GM23338 (cell line): ENCODE measurements at regions not wholly inside any gene's neighbourhood (a gene's known extent, or its start where the extent isn't known, plus 50 kb on each side); places are given as distances from the start of the nearest gene placed in this dataset.

Source experiments
- ATAC-seq: fragments of 200-7000 bp; cut with Tn5 transposase; 3 replicates; pipeline ENCODE4 v1.9.1; 2020
- DNase-seq: peaks from one replicate; pipeline ENCODE4 v3.0.0-alpha.2; 2015; ENCODE audit warnings: low spot score
- H2AFZ ChIP-seq: fragments of 200-600 bp; sonication (generic); 2 replicates; pipeline ENCODE4 v1.8.0; 2016; ENCODE audit warnings: antibody characterized with exemption, mild to moderate bottlenecking, moderate library complexity
- H3F3A ChIP-seq: fragments of 200-600 bp; sonication (generic); replicated peaks from 2 replicates; pipeline ENCODE4 v1.8.0; 2017; ENCODE audit warnings: antibody characterized with exemption, mixed run types, low read depth
- H3K27ac ChIP-seq: fragments of 200-600 bp; sonication (generic); 2 replicates; pipeline ENCODE4 v1.6.1; 2016; ENCODE audit warnings: low read depth
- H3K27me3 ChIP-seq: fragments of 200-600 bp; sonication (generic); 2 replicates; pipeline ENCODE4 v1.8.0; 2016; ENCODE audit warnings: mild to moderate bottlenecking, mixed run types, moderate library complexity; ENCODE audit not compliant: insufficient read depth
- H3K36me3 ChIP-seq: fragments of 200-600 bp; sonication (generic); 2 replicates; pipeline ENCODE4 v1.8.0; 2016; ENCODE audit warnings: mild to moderate bottlenecking; ENCODE audit not compliant: insufficient read depth
- H3K4me1 ChIP-seq: fragments of 200-600 bp; sonication (generic); 2 replicates; pipeline ENCODE4 v1.8.0; 2016; ENCODE audit warnings: mild to moderate bottlenecking, moderate library complexity; ENCODE audit not compliant: insufficient read depth
- H3K4me2 ChIP-seq: fragments of 200-600 bp; sonication (generic); 2 replicates; pipeline ENCODE4 v1.7.1; 2017; ENCODE audit warnings: mixed run types
- H3K4me3 ChIP-seq: fragments of 200-600 bp; sonication (generic); 2 replicates; pipeline ENCODE4 v1.6.1; 2016; ENCODE audit warnings: mixed run types
- H3K79me2 ChIP-seq: fragments of 200-600 bp; sonication (generic); replicated peaks from 2 replicates; pipeline ENCODE4 v1.8.0; 2017; ENCODE audit warnings: mild to moderate bottlenecking; ENCODE audit not compliant: insufficient read depth
- H3K9me2 ChIP-seq: fragments of 200-600 bp; sonication (generic); 2 replicates; pipeline ENCODE4 v1.8.0; 2017; ENCODE audit not compliant: insufficient read depth
- H4K20me1 ChIP-seq: fragments of 200-600 bp; sonication (generic); replicated peaks from 2 replicates; pipeline ENCODE4 v1.8.0; 2017; ENCODE audit warnings: mild to moderate bottlenecking; ENCODE audit not compliant: insufficient read depth
- H3K27ac Mint-ChIP-seq: 2 replicates; pipeline ENCODE4 v1.8.0; 2020; ENCODE audit warnings: inconsistent platforms, mild to moderate bottlenecking, moderate library complexity, mixed read lengths
- H3K27me3 Mint-ChIP-seq: 3 replicates; pipeline ENCODE4 v1.8.0; 2022; ENCODE audit warnings: low read depth, mild to moderate bottlenecking, moderate library complexity, mixed read lengths, inconsistent platforms; ENCODE audit not compliant: insufficient read depth, poor library complexity
- H3K36me3 Mint-ChIP-seq: 3 replicates; pipeline ENCODE4 v1.8.0; 2021; ENCODE audit warnings: low read depth, mild to moderate bottlenecking, inconsistent platforms, moderate library complexity, mixed read lengths
- H3K4me1 Mint-ChIP-seq: 3 replicates; pipeline ENCODE4 v1.8.0; 2020; ENCODE audit warnings: mild to moderate bottlenecking, inconsistent platforms, mixed read lengths
- H3K4me3 Mint-ChIP-seq: 3 replicates; pipeline ENCODE4 v1.8.0; 2021; ENCODE audit warnings: moderate library complexity, mild to moderate bottlenecking, inconsistent platforms, mixed read lengths
- H3K9me3 Mint-ChIP-seq: 3 replicates; pipeline ENCODE4 v1.8.0; 2020; ENCODE audit warnings: moderate library complexity, mild to moderate bottlenecking, inconsistent platforms, mixed read lengths
- CREB1 ChIP-seq: fragments of 250-450 bp; sonication (Bioruptor Pico); IDR thresholded peaks from 2 replicates; pipeline ENCODE4 v1.5.0; 2020; ENCODE audit warnings: low read depth, mild to moderate bottlenecking, moderate library complexity
- CTCF ChIP-seq, 2 experiments: fragments of 200-600 bp in 1 of 2; sonication (generic) in 1 of 2; conservative IDR thresholded peaks; 2 replicates each; pipeline versions ENCODE4 v1.5.1 to v1.6.1; 2016 to 2017; ENCODE audit warnings: antibody characterized with exemption in 2 of 2, low read depth in 2 of 2, mild to moderate bottlenecking in 2 of 2, moderate library complexity in 1 of 2
- EZH2 ChIP-seq: fragments of 200-600 bp; sonication (generic); IDR thresholded peaks from one replicate; pipeline ENCODE4 v1.8.0; 2017; ENCODE audit warnings: antibody characterized with exemption, mild to moderate bottlenecking, low read depth; ENCODE audit not compliant: unreplicated experiment
- EZH2phosphoT487 ChIP-seq: fragments of 200-600 bp; sonication (generic); IDR thresholded peaks from one replicate; pipeline ENCODE4 v1.8.1; 2018; ENCODE audit warnings: antibody characterized with exemption; ENCODE audit not compliant: unreplicated experiment
- JUNB ChIP-seq: IDR thresholded peaks from one replicate; pipeline ENCODE4 v1.6.1; 2016; ENCODE audit warnings: antibody characterized with exemption; ENCODE audit not compliant: unreplicated experiment
- NANOG ChIP-seq: IDR thresholded peaks from 2 replicates; pipeline ENCODE4 v1.6.1; 2016; ENCODE audit warnings: antibody characterized with exemption, borderline replicate concordance
- POLR2AphosphoS5 ChIP-seq: IDR thresholded peaks from 2 replicates; pipeline ENCODE4 v1.6.1; 2016; ENCODE audit warnings: antibody characterized with exemption, low read depth
- STAT1 ChIP-seq: IDR thresholded peaks from one replicate; pipeline ENCODE4 v1.6.1; 2016; ENCODE audit warnings: antibody characterized with exemption; ENCODE audit not compliant: unreplicated experiment
- ZNF114 ChIP-seq: fragments of 250-450 bp; sonication (Bioruptor Pico); IDR thresholded peaks from 2 replicates; pipeline ENCODE4 v1.5.0; 2020; ENCODE audit warnings: mild to moderate bottlenecking, moderate library complexity
- ZNF331 ChIP-seq: fragments of 250-450 bp; sonication (Bioruptor Pico); IDR thresholded peaks from 2 replicates; pipeline ENCODE4 v1.5.0; 2020; ENCODE audit warnings: low read depth, mild to moderate bottlenecking, moderate library complexity
- TF ChIP-seq, protein P1 (sequence below): IDR thresholded peaks from one replicate; pipeline ENCODE4 v1.6.1; 2018; ENCODE audit warnings: antibody characterized with exemption; ENCODE audit not compliant: unreplicated experiment

DNA sequence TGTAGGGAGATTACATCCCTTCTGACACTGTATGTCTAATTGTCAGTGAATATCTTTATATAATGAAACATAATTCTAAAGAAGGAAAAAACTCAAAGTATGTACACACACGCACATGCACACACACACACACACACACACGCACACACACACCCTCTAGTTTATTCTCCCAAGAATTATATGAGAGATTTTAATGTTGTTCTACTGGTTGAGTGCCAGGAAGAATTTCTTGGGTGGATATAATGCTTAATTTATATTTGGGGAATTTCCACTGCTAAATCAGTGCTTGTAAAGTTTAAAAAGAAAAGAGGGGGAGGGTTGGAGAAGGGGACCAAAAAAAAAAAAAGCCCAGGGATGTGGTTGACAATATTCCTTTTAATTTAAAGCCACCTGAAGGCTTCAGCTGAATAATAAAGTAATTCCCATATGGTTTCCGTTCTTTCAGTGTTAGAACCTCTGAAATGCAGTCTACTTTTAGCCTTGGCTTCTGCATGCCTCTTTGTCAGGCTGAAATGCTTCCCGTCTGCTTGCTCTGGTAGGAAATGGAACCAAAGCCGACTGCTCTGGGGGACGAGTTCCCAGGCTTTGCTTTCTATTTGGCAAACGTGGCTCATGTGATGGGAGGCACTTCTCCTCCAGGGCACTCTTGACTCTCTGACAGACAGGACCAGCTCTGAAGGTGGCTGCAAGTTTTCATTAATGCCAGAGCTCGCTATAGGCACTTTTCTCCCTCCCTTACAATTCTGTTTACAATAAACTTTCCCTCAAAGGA is 225.4 kb downstream of the PRL start:
- no peak overlapping the region for H3K4me2 ChIP-seq
- H3K27ac ChIP-seq = peak overlapping the region; percentile 26; the same call in 1 of the 2 replicates
- Mint-ChIP-seq H3K9me3 (no peaks in the 10 kb centered on the region), H3K4me1 (peaks cover 30% of the 10 kb centered on the region), H3K27ac (peak overlapping the region; percentile 65; the same call in 1 of the 2 replicates), H3K27me3 (no peaks in the 10 kb centered on the region), H3K36me3 (peaks cover 22% of the 10 kb centered on the region; the same call in 2 of the 3 replicates), H3K4me3 (no peak overlapping the region)
- H2AFZ ChIP-seq = no peak overlapping the region
- peak; percentile 86 for ATAC-seq
- H3K36me3 ChIP-seq = no peaks in the 10 kb centered on the region
- H3K9me2 ChIP-seq = no peaks in the 10 kb centered on the region
- H4K20me1 ChIP-seq = no peaks in the 10 kb centered on the region
- DNase-seq = peak; percentile 59
- H3K79me2 ChIP-seq = no peaks in the 10 kb centered on the region; the same call in 1 of the 2 replicates
- no peaks in the 10 kb centered on the region for H3F3A ChIP-seq
- TF ChIP-seq ZNF114 (CRISPR knock-in tag) (no peak), CTCF (conservative IDR thresholded peaks at IDR 0.05; ENCODE audit: low read depth in 2 of 2) (no peak)
- no peak overlapping the region for H3K4me3 ChIP-seq
- peaks cover 16% of the 10 kb centered on the region for H3K4me1 ChIP-seq
- H3K27me3 ChIP-seq = no peaks in the 10 kb centered on the region

GRCh38 chr6:22072949-22073348 is 223.9 kb downstream of the PRL start:
- no peaks in the 10 kb centered on the region for H3K9me3 Mint-ChIP-seq
- ATAC-seq = no peak
- H3K36me3 ChIP-seq = no peaks in the 10 kb centered on the region
- TF ChIP-seq, protein P1, sequence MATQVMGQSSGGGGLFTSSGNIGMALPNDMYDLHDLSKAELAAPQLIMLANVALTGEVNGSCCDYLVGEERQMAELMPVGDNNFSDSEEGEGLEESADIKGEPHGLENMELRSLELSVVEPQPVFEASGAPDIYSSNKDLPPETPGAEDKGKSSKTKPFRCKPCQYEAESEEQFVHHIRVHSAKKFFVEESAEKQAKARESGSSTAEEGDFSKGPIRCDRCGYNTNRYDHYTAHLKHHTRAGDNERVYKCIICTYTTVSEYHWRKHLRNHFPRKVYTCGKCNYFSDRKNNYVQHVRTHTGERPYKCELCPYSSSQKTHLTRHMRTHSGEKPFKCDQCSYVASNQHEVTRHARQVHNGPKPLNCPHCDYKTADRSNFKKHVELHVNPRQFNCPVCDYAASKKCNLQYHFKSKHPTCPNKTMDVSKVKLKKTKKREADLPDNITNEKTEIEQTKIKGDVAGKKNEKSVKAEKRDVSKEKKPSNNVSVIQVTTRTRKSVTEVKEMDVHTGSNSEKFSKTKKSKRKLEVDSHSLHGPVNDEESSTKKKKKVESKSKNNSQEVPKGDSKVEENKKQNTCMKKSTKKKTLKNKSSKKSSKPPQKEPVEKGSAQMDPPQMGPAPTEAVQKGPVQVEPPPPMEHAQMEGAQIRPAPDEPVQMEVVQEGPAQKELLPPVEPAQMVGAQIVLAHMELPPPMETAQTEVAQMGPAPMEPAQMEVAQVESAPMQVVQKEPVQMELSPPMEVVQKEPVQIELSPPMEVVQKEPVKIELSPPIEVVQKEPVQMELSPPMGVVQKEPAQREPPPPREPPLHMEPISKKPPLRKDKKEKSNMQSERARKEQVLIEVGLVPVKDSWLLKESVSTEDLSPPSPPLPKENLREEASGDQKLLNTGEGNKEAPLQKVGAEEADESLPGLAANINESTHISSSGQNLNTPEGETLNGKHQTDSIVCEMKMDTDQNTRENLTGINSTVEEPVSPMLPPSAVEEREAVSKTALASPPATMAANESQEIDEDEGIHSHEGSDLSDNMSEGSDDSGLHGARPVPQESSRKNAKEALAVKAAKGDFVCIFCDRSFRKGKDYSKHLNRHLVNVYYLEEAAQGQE = no peak
- TF ChIP-seq STAT1 (no peak), EZH2phosphoT487 (no peak), ZNF331 (CRISPR knock-in tag) (no peak), EZH2 (no peak), CTCF (conservative IDR thresholded peaks at IDR 0.05; ENCODE audit: low read depth in 2 of 2) (no peak), JUNB (no peak), NANOG (no peak), POLR2AphosphoS5 (no peak), CREB1 (CRISPR knock-in tag) (no peak)

More at GRCh38 chr6:22072949-22073348, 223.9 kb downstream of the PRL start:
- peak overlapping the region; percentile 7; the same call in 1 of the 2 replicates for H3K27ac ChIP-seq
- DNase-seq = no peak
- H3K4me1 ChIP-seq = peaks cover 17% of the 10 kb centered on the region
- Mint-ChIP-seq H3K27ac (peak overlapping the region; percentile 30; the same call in 1 of the 2 replicates), H3K4me3 (no peak overlapping the region), H3K4me1 (peaks cover 30% of the 10 kb centered on the region), H3K27me3 (no peaks in the 10 kb centered on the region), H3K36me3 (peaks cover 22% of the 10 kb centered on the region; the same call in 2 of the 3 replicates)
- H3K27me3 ChIP-seq = no peaks in the 10 kb centered on the region
- no peaks in the 10 kb centered on the region for H3K9me2 ChIP-seq
- no peaks in the 10 kb centered on the region for H4K20me1 ChIP-seq
- H3K4me3 ChIP-seq = no peak overlapping the region
- H2AFZ ChIP-seq = no peak overlapping the region
- H3K4me2 ChIP-seq = no peak overlapping the region
- H3F3A ChIP-seq = no peaks in the 10 kb centered on the region
- no peaks in the 10 kb centered on the region; the same call in 1 of the 2 replicates for H3K79me2 ChIP-seq
